8988T (cell line): ENCODE measurements at regions not wholly inside any gene's neighbourhood (a gene's known extent, or its start where the extent isn't known, plus 50 kb on each side); places are given as distances from the start of the nearest gene placed in this dataset.

ENCODE experiments used
- DNase-seq: peaks from one replicate; pipeline ENCODE4 v3.0.0; 2011

- no peak for DNase-seq
Observed at GRCh38 chr10:78250313-78251015, 216.8 kb downstream of the RPS24 start.

- DNase-seq: no peak
Observed at GRCh38 chr10:78251016-78251385, 217.3 kb downstream of the RPS24 start.

DNA sequence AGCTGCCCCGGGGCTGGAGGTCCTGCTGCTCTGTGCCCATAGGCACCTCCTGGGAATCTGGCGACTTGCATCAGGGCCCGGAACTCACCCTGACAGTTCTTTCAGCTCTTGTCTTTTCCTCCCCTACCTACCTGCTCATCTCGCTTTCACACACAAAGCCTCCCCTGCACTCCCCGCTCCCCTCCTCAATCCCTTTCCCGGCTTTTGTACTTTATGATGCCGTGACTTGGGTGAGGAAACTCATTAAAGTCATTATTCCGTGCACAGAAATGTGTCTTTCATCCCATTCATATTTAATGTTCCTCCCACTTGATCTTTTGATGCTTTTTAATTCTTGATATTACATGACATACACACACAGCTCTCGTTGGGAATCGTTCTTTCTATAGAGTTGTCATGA lies 218.6 kb downstream of the RPS24 start:
- DNase-seq: no peak

DNA sequence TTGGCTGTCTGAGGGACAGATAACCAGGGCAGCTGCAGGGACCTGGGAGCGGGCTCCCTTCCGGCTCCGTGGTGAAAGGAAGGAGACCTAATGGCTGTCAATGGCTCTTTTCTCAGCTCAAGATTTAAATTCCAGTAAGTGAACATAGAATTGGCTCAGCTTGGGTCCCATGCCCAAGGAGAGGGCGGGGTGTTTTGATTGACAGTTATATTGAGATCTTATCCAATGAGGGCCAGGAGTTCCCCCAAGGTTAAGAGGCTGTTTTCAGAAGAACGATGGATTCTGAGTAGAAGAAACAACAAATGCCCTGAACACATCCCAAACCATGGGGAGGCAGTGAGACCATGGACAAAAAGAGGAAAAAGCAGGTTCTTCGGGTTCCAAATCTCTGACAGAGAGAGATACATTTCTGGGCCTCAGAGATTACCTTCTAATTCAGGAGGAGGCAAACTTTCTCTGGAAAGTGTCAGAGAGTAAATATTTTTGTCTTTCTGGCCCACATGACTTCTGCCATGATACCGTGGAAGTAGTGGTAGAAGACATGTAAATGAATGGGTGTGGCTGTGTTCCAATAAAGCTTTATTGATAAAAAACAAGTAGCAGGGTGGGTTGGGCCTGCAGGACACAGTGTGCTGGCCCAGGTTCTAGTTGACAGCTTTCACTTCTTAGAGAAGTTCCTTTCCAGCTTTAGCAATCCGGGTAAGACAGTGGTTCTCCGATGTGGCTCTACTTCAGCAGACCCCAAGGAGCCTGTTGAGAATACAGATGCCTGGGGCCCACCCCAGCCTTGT lies 219.6 kb downstream of the RPS24 start:
- no peak for DNase-seq

- no peak for DNase-seq
Observed at GRCh38 chr10:78254013-78254412, 220.3 kb downstream of the RPS24 start.

DNA sequence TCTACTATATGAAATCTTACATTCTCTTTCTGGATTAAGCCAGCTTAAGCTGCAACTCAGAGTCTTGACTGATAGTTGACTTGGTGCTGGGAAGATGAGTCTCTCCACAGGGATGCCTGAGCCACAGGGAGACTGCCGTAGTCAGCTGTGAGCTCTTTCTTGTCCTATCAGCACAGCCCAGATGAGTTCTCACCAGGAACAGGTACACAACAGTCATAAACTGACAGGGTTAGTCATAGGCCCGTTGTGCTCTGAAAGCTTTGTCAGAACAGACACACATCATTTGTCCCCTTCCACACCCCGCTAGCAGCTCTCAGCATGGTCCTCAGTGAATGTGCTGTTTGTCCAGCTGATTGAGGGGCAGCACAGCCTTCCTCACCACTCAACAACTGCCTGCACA lies 221.6 kb downstream of the RPS24 start:
- no peak for DNase-seq

DNA sequence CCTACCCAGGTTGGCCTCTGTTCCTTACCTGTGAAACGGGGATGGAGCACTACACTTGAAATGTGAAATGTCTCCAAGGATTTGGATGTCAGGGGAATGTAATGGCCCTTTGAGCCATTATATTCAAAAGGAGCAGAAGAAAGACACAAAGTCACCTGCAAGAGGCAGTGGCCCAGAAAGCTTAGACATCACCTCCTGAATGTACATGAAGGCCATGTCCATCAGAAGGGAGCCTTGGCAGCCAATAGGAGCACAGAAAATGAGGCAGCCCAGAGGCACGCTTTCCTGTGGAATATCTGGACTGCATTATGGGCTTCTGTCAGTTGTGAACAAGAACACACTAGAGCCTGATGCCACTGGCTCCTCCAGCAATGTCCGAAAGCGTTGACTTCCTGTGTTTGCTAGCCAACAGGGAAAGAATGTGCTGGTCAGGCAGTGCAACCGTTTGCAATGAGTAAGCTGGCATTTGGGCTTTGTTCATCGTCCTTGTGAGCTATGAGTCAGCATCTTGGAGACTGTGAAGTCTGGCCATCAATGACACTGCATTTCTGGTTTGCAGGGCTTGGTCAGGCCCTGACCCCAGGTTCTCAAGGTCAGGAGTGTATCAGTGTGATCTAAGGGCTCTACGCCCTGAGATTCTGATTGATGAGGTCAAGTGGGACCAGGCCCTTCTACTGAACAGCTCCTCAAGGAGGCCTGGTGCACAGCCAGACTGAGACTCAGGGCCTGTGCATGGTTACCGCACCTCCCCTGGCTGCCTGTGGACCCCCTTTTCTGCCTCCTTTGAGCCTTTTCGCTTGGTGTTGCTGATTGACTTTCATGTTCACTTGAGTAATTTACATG lies 222.4 kb downstream of the RPS24 start:
- DNase-seq: peak; percentile 67

GRCh38 chr10:78258323-78259030 lies 224.8 kb downstream of the RPS24 start:
- DNase-seq: no peak

GRCh38 chr10:78259391-78259790 lies 225.7 kb downstream of the RPS24 start:
- DNase-seq: no peak

DNA sequence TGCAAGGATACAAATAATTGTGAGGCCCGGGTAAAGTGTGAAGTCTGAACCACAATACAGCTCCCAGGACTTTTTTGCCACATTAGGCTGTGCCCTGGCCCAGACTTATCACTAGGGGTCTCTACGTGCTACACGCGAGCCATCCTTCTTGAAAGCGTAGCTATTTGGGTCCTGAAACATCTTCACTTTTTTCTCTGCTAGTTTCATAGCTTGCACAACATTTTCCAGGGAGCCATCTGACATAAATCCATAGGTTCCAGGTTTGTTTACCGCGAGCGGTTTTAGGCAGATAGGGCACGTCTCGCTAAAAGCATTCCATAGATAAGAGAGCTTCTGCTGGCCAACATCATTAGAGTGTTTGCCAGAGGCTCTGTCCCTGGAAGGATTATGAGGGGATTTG lies 226.5 kb downstream of the RPS24 start:
- no peak for DNase-seq

DNA sequence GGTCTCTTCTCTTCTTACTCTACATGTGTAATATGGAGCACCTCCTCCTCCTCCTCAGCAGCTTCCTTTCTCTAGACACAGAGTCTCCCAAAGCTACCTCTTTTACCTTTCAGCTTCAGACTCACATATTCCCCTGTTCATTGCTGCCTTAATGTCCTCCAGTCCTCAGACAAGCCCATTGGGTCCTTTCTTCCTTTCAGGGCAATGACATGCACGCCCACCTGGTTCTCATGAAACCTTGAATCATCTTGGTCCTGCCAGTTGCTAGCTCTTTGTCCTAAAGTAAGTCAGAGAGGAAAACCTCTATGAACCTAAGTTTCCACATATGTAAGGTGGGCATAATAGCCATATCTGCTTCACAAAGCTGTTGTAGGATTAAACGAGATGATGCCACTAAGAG lies 227.0 kb downstream of the RPS24 start:
- no peak for DNase-seq

DNA sequence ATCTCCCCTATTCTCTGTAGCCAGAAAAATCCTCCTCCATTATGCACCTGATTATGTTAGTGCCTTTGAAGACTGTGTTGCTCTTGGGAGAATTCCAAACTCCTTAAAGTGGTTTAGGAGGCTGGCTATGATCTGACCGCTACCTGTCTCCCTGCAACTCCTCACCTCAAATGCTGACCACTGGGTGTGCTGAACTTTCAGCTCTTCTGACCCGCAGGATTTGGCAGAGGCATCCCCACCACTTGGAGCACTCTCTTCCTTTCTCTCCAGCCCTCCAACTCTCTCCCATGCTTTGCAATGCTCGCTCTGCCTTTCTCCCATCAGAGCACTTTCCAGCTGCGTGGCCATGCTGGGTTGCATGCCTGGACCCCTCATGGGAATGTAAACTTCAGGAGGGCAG lies 227.6 kb downstream of the RPS24 start:
- no peak for DNase-seq

- DNase-seq: no peak
Observed at GRCh38 chr10:78262860-78263259, 229.2 kb downstream of the RPS24 start.

- no peak for DNase-seq
Observed at GRCh38 chr10:78263521-78263988, 229.9 kb downstream of the RPS24 start.

GRCh38 chr10:78264361-78264760 lies 230.7 kb downstream of the RPS24 start:
- no peak for DNase-seq

GRCh38 chr10:78266741-78267469 lies 233.2 kb downstream of the RPS24 start:
- DNase-seq: no peak

DNA sequence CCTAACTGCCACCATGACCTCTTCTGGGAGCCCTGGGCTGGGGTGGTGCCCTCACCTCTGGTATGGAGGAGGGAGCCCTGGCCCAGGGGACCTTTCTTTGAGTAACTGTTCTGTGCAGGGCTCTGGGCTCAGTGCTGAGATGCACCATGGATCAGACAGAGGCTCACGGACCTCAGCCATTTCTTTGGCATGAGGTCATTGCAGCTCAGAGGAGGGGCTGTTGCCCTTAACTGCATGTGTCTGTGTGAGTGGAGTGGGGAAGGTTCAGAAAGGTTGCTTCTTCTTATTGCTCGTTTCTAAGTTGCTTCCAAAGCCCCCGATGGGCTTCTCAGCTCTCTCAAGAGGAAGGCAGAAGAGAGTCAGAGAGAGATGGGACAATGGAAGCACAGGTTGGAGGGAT lies 233.9 kb downstream of the RPS24 start:
- no peak for DNase-seq

DNA sequence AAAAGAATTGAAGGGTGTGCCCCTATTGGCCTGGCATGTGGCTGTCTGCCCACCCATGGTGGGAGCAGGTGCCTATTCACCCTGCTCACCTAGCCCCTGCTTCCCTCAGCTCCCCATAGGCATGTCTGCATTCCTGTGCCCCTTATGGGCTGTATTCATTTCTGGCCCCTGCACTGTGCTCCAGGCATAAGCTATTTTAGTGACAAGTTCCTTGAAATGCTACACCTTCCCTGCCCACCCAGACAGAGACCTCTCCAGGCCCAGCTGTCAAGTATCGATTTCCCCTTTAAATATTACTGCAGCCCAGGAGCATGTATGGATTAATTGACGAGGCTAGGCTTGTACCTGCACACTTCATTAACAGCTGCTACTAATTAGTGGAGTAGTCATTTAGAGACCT lies 235.4 kb downstream of the RPS24 start:
- no peak for DNase-seq

- no peak for DNase-seq
Observed at GRCh38 chr10:78272329-78272728, 238.7 kb downstream of the RPS24 start.

DNA sequence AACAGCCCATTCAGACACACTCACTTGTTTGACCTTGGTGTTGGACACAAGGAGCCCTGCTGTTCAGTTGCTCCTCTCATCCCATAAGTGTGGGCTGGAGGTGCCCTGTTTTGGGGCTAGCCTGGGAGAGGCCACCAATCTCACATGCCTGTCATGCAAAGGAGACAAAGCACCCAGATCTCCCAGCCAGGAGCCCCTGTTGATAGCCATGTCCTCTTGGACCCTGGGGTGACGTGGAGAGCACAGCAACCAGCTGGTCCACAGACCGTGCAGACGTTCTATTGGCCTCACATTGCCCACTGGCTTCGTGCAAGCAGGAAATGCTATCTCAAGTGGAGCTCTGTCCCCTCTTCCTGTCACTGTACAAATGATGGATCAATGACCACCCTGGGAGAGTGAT lies 240.8 kb downstream of the RPS24 start:
- no peak for DNase-seq

- no peak for DNase-seq
Observed at GRCh38 chr10:78276139-78276538, 242.5 kb downstream of the RPS24 start.
